Tibial artery (tissue), 4 donors: ENCODE measurements at regions not wholly inside any gene's neighbourhood (a gene's known extent, or its start where the extent isn't known, plus 50 kb on each side); places are given as distances from the start of the nearest gene placed in this dataset.

Experiments
- DNase-seq, 2 donors: peaks; one replicate each; pipeline ENCODE4 v3.0.0-alpha.2; 2019
- H3K27ac ChIP-seq, 2 donors: fragments of 200-600 bp; sonication (generic) in 1 of 2; 1 replicate in 1 of 2; 2 replicates in 1 of 2; pipeline ENCODE4 v1.5.1; 2018 to 2019; ENCODE audit warnings: mild to moderate bottlenecking in 1 of 2
- H3K27me3 ChIP-seq, 2 donors: fragments of 200-600 bp; sonication (generic) in 1 of 2; one replicate each; pipeline versions ENCODE4 v1.5.1 to v1.6.0; 2016 to 2019
- H3K36me3 ChIP-seq, 3 donors: fragments of 200-600 bp; sonication (generic) in 2 of 3; one replicate each; pipeline ENCODE4 v1.5.1; 2016 to 2019; ENCODE audit warnings: mild to moderate bottlenecking in 2 of 3
- H3K4me1 ChIP-seq, 4 donors: fragments of 200-600 bp; sonication (generic) in 2 of 4; 1 replicate in 3 of 4; 2 replicates in 1 of 4; pipeline ENCODE4 v1.5.1; 2016 to 2019
- H3K4me3 ChIP-seq, 2 donors: fragments of 200-600 bp; sonication (generic) in 1 of 2; 1 replicate in 1 of 2; 2 replicates in 1 of 2; pipeline ENCODE4 v1.5.1; 2018 to 2019; ENCODE audit warnings: mild to moderate bottlenecking in 2 of 2
- H3K9me3 ChIP-seq, 3 donors: fragments of 200-600 bp; sonication (generic) in 1 of 3; one replicate each; pipeline ENCODE4 v1.5.1; 2016 to 2019
- CTCF ChIP-seq, 2 experiments: fragments of 200-600 bp in 1 of 2; fragments of 450-650 bp in 1 of 2; IDR thresholded peaks; one replicate each; pipeline ENCODE4 v1.5.1; 2017 to 2019; ENCODE audit warnings: antibody characterized with exemption in 2 of 2, mild to moderate bottlenecking in 1 of 2, moderate library complexity in 1 of 2
- intact Hi-C: fragments of 100-400 bp; cut with DNase I; formaldehyde crosslinking; loops from one replicate; pipeline ENCODE4 v1.15.0; 2023; ENCODE audit warnings: low total_unique reads

- no peak for DNase-seq
- H3K36me3 ChIP-seq = no peaks in the 10 kb centered on the region
- no peak overlapping the region for H3K27ac ChIP-seq
- H3K4me1 ChIP-seq = no peaks in the 10 kb centered on the region
- H3K27me3 ChIP-seq = no peaks in the 10 kb centered on the region
- intact Hi-C loops = no loop called here
- no peak overlapping the region for H3K4me3 ChIP-seq
- no peak for TF ChIP-seq CTCF (IDR thresholded peaks at IDR 0.05)
- H3K9me3 ChIP-seq = no peaks in the 10 kb centered on the region
These were observed 401.0 kb downstream of the SI start for GRCh38 chr3:164677317-164677716.

- no peak overlapping the region for H3K27ac ChIP-seq
- intact Hi-C loops = no loop called here
- H3K27me3 ChIP-seq = no peaks in the 10 kb centered on the region
- TF ChIP-seq CTCF (IDR thresholded peaks at IDR 0.05) = no peak
- DNase-seq = no peak
- H3K9me3 ChIP-seq = no peaks in the 10 kb centered on the region
- H3K36me3 ChIP-seq = no peaks in the 10 kb centered on the region
- no peak overlapping the region for H3K4me3 ChIP-seq
- no peaks in the 10 kb centered on the region for H3K4me1 ChIP-seq
These were observed 404.6 kb downstream of the SI start for GRCh38 chr3:164673738-164674137.

- no peak for DNase-seq
- Histone ChIP-seq H3K27me3 (no peaks in the 10 kb centered on the region), H3K4me1 (no peaks in the 10 kb centered on the region), H3K36me3 (no peaks in the 10 kb centered on the region), H3K4me3 (no peak overlapping the region), H3K27ac (no peak overlapping the region), H3K9me3 (no peaks in the 10 kb centered on the region)
- no peak for TF ChIP-seq CTCF (IDR thresholded peaks at IDR 0.05)
- intact Hi-C loops = no loop called here
These were observed 420.2 kb downstream of the SI start for GRCh38 chr3:164658125-164658524.

GRCh38 chr3:164657631-164658030, 420.7 kb downstream of the SI start:
- intact Hi-C loops = no loop called here
- Histone ChIP-seq H3K4me3 (no peak overlapping the region), H3K27me3 (no peaks in the 10 kb centered on the region), H3K4me1 (no peaks in the 10 kb centered on the region), H3K36me3 (no peaks in the 10 kb centered on the region), H3K27ac (no peak overlapping the region), H3K9me3 (no peaks in the 10 kb centered on the region)
- TF ChIP-seq CTCF (IDR thresholded peaks at IDR 0.05) = no peak
- no peak for DNase-seq

GRCh38 chr3:164655462-164655861, 422.8 kb downstream of the SI start:
- no peaks in the 10 kb centered on the region for H3K36me3 ChIP-seq
- H3K27ac ChIP-seq = no peak overlapping the region
- no peak overlapping the region for H3K4me3 ChIP-seq
- intact Hi-C loops = no loop called here
- H3K4me1 ChIP-seq = no peaks in the 10 kb centered on the region
- no peak for TF ChIP-seq CTCF (IDR thresholded peaks at IDR 0.05)
- no peaks in the 10 kb centered on the region for H3K27me3 ChIP-seq
- DNase-seq = no peak
- no peaks in the 10 kb centered on the region for H3K9me3 ChIP-seq

GRCh38 chr3:164641071-164641470, 437.2 kb downstream of the SI start:
- Histone ChIP-seq H3K4me1 (no peaks in the 10 kb centered on the region), H3K27me3 (no peaks in the 10 kb centered on the region), H3K9me3 (no peaks in the 10 kb centered on the region), H3K4me3 (no peak overlapping the region), H3K36me3 (no peaks in the 10 kb centered on the region), H3K27ac (no peak overlapping the region)
- DNase-seq = no peak
- intact Hi-C loops = no loop called here
- TF ChIP-seq CTCF (IDR thresholded peaks at IDR 0.05) = no peak
